Testis (tissue), 2 donors: ENCODE measurements at regions not wholly inside any gene's neighbourhood (a gene's known extent, or its start where the extent isn't known, plus 50 kb on each side); places are given as distances from the start of the nearest gene placed in this dataset.

ENCODE experiments used
- DNase-seq: peaks from one replicate; pipeline ENCODE4 v3.0.0-alpha.2; 2019
- H3K27ac ChIP-seq, 2 donors: fragments of 200-600 bp; sonication (generic); one replicate each; pipeline ENCODE4 v1.5.1; 2019
- H3K27me3 ChIP-seq: fragments of 200-600 bp; sonication (generic); one replicate; pipeline ENCODE4 v1.5.1; 2019
- H3K36me3 ChIP-seq: fragments of 200-600 bp; sonication (generic); one replicate; pipeline ENCODE4 v1.5.1; 2017; ENCODE audit warnings: low read depth; ENCODE audit errors: missing control alignments
- H3K4me1 ChIP-seq: fragments of 200-600 bp; sonication (generic); one replicate; pipeline ENCODE4 v1.5.1; 2019
- H3K4me3 ChIP-seq, 2 donors: fragments of 200-600 bp; sonication (generic); one replicate each; pipeline ENCODE4 v1.5.1; 2017 to 2019
- H3K9me3 ChIP-seq: fragments of 200-600 bp; sonication (generic); one replicate; pipeline ENCODE4 v1.5.1; 2017
- POLR2A ChIP-seq: fragments of 450-650 bp; IDR thresholded peaks from one replicate; pipeline ENCODE4 v1.6.1; 2017; ENCODE audit warnings: antibody characterized with exemption, mild to moderate bottlenecking, moderate library complexity
- WGBS, 2 donors: methylation state at CpG; one replicate each; pipeline ENCODE4 v1.1.5; 2018; 5-methylcytosine and 5-hydroxymethylcytosine counted together
- intact Hi-C: fragments of 100-400 bp; cut with DNase I; formaldehyde crosslinking; loops from one replicate; pipeline ENCODE4 v1.15.1; 2023; ENCODE audit warnings: low total_unique reads
- TF ChIP-seq, protein P1 (sequence below), 3 experiments: fragments of 450-650 bp in 2 of 3; fragments of 200-600 bp in 1 of 3; sonication (generic) in 1 of 3; IDR thresholded peaks; one replicate each; pipeline ENCODE4 v1.5.1; 2016 to 2019; ENCODE audit warnings: antibody characterized with exemption in 3 of 3, mild to moderate bottlenecking in 2 of 3, moderate library complexity in 1 of 3

- Histone ChIP-seq H3K9me3 (no peaks in the 10 kb centered on the region), H3K27ac (no peak overlapping the region), H3K36me3 (no peaks in the 10 kb centered on the region), H3K4me3 (no peak overlapping the region), H3K4me1 (no peaks in the 10 kb centered on the region), H3K27me3 (no peaks in the 10 kb centered on the region)
- DNase-seq = no peak
- WGBS, 2 donors = 89 to 91% methylated on average over 5 of the region's 5 CpGs
- TF ChIP-seq POLR2A = no peak
- TF ChIP-seq, protein P1, sequence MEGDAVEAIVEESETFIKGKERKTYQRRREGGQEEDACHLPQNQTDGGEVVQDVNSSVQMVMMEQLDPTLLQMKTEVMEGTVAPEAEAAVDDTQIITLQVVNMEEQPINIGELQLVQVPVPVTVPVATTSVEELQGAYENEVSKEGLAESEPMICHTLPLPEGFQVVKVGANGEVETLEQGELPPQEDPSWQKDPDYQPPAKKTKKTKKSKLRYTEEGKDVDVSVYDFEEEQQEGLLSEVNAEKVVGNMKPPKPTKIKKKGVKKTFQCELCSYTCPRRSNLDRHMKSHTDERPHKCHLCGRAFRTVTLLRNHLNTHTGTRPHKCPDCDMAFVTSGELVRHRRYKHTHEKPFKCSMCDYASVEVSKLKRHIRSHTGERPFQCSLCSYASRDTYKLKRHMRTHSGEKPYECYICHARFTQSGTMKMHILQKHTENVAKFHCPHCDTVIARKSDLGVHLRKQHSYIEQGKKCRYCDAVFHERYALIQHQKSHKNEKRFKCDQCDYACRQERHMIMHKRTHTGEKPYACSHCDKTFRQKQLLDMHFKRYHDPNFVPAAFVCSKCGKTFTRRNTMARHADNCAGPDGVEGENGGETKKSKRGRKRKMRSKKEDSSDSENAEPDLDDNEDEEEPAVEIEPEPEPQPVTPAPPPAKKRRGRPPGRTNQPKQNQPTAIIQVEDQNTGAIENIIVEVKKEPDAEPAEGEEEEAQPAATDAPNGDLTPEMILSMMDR (IDR thresholded peaks at IDR 0.05) = no peak
- intact Hi-C loops = no loop called here
Measured at GRCh38 chr9:115880221-115880885, 273.2 kb upstream of the PAPPA start.

GRCh38 chr9:115882911-115883310 lies 270.7 kb upstream of the PAPPA start:
- H3K4me1 ChIP-seq = no peaks in the 10 kb centered on the region
- no peak overlapping the region for H3K27ac ChIP-seq
- no peaks in the 10 kb centered on the region for H3K9me3 ChIP-seq
- no peak for DNase-seq
- no peak overlapping the region for H3K4me3 ChIP-seq
- intact Hi-C loops = no loop called here
- no peaks in the 10 kb centered on the region for H3K36me3 ChIP-seq
- H3K27me3 ChIP-seq = no peaks in the 10 kb centered on the region
- TF ChIP-seq, protein P1 (IDR thresholded peaks at IDR 0.05) = no peak

DNA sequence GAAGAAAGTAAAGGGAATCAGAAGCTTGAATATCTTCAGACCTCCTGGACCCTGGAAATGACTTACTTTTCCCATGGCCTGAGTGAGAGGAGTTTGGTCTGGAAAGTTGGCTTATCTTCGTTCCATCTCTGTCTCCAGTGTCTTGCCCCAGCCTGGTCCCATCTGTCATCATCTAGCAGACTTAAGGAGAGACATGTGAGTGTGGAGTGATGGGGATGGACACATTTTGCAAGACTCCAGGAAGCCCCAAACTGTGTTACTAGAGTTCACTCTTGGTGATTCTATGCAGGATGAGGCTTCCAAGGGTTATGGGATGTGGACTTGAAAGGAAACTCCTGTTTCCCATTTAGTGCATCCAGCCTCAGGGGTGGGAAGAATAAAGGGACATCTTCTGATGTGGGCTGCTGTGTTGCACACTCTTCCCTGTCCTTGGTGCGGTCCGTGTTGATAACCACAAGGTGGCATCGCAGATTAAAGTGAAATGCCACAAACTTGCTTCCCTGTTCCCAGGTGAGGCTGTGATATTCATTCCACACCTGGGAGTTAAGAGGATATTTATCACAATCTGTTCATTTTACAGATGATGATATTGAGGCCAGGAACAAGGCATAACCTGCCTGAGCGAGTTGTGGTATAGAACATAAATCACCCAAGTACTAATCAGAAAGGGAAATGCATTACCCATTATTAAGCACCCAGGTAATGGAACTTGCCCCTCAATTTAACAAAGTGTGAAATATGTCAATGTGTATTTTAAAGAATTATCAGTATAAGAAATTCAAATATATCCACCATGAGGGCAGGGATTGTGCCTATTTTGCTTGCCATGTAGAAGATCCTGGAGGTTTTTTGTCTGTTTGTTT lies 269.9 kb upstream of the PAPPA start:
- Histone ChIP-seq H3K27ac (no peak overlapping the region), H3K9me3 (no peaks in the 10 kb centered on the region), H3K36me3 (no peaks in the 10 kb centered on the region), H3K27me3 (no peaks in the 10 kb centered on the region), H3K4me1 (no peaks in the 10 kb centered on the region), H3K4me3 (no peak overlapping the region)
- WGBS, 2 donors = 42 to 70% methylated on average over 5 of the region's 5 CpGs
- intact Hi-C loops = no loop called here
- no peak for TF ChIP-seq POLR2A
- TF ChIP-seq, protein P1 (IDR thresholded peaks at IDR 0.05) = peak in 2 of 3 experiments; percentile 33 to 34
- peak; percentile 51 for DNase-seq

GRCh38 chr9:115884846-115885245 lies 268.7 kb upstream of the PAPPA start:
- no peak for DNase-seq
- no peaks in the 10 kb centered on the region for H3K9me3 ChIP-seq
- no peaks in the 10 kb centered on the region for H3K4me1 ChIP-seq
- H3K27ac ChIP-seq = no peak overlapping the region
- intact Hi-C loops = no loop called here
- WGBS, 2 donors = 67 to 71% methylated on average over 2 of the region's 2 CpGs
- TF ChIP-seq POLR2A = no peak
- TF ChIP-seq, protein P1 (IDR thresholded peaks at IDR 0.05) = no peak
- no peaks in the 10 kb centered on the region for H3K27me3 ChIP-seq
- no peak overlapping the region for H3K4me3 ChIP-seq
- H3K36me3 ChIP-seq = no peaks in the 10 kb centered on the region
